Kidney (tissue), 13 donors: ENCODE measurements at regions not wholly inside any gene's neighbourhood (a gene's known extent, or its start where the extent isn't known, plus 50 kb on each side); places are given as distances from the start of the nearest gene placed in this dataset.

Source experiments
- DNase-seq, 5 donors: peaks; one replicate each; pipeline ENCODE4 v3.0.0-alpha.2; 2013 to 2020
- FAIRE-seq: peaks from 2 replicates; lab custom pipeline; 2012; peaks lifted over from hg19 to GRCh38; lab: Jason Lieb, UNC
- H3K27ac ChIP-seq, 2 donors: one replicate each; pipeline ENCODE4 v1.7.0; 2013; ENCODE audit warnings: low read depth in 2 of 2, low read length in 2 of 2, inconsistent platforms in 1 of 2
- H3K27me3 ChIP-seq: one replicate; pipeline ENCODE4 v1.7.1; 2013; ENCODE audit warnings: low read length, inconsistent platforms; ENCODE audit not compliant: control insufficient read depth, insufficient read depth
- H3K36me3 ChIP-seq, 3 donors: one replicate each; pipeline versions ENCODE4 v1.7.0 to v1.7.1; 2013; ENCODE audit warnings: low read length in 3 of 3, control low read depth in 1 of 3, inconsistent platforms in 1 of 3; ENCODE audit not compliant: insufficient read depth in 3 of 3, control insufficient read depth in 2 of 3
- H3K4me1 ChIP-seq, 3 donors: one replicate each; pipeline versions ENCODE4 v1.7.0 to v1.7.1; 2013; ENCODE audit warnings: low read length in 3 of 3, inconsistent platforms in 1 of 3, low read depth in 1 of 3; ENCODE audit not compliant: control insufficient read depth in 2 of 3, insufficient read depth in 2 of 3
- H3K4me3 ChIP-seq, 3 donors: one replicate each; pipeline versions ENCODE4 v1.7.0 to v1.8.1; 2013; ENCODE audit warnings: low read length in 3 of 3, control low read depth in 1 of 3, inconsistent platforms in 1 of 3
- H3K9ac ChIP-seq, 3 donors: one replicate each; pipeline versions ENCODE4 v1.7.0 to v1.7.1; 2013; ENCODE audit warnings: low read length in 3 of 3, control low read depth in 1 of 3, inconsistent platforms in 1 of 3
- H3K9me3 ChIP-seq, 3 donors: one replicate each; pipeline versions ENCODE4 v1.7.0 to v1.7.1; 2013; ENCODE audit warnings: low read length in 3 of 3, control low read depth in 1 of 3, inconsistent platforms in 1 of 3; ENCODE audit not compliant: control insufficient read depth in 2 of 3, insufficient read depth in 1 of 3
- intact Hi-C: fragments of 100-400 bp; cut with DNase I; formaldehyde crosslinking; loops from one replicate; pipeline ENCODE4 v1.11.1; 2022
- TF ChIP-seq, protein P1 (sequence below): IDR thresholded peaks from 3 replicates; pipeline ENCODE4 v1.5.1; 2012; ENCODE audit warnings: mild to moderate bottlenecking, moderate library complexity, borderline replicate concordance; ENCODE audit not compliant: insufficient read depth; ENCODE audit errors: extremely low read depth
- donor health status: control.
- donor health status: control.
- donor health status: control.
- donor health status: control.
- donor health status: control.
- donor health status: DM: yes; HTN: yes; CAD: no.
- donor health status: Normal renal cell carcinoma (clear cell type).

DNA sequence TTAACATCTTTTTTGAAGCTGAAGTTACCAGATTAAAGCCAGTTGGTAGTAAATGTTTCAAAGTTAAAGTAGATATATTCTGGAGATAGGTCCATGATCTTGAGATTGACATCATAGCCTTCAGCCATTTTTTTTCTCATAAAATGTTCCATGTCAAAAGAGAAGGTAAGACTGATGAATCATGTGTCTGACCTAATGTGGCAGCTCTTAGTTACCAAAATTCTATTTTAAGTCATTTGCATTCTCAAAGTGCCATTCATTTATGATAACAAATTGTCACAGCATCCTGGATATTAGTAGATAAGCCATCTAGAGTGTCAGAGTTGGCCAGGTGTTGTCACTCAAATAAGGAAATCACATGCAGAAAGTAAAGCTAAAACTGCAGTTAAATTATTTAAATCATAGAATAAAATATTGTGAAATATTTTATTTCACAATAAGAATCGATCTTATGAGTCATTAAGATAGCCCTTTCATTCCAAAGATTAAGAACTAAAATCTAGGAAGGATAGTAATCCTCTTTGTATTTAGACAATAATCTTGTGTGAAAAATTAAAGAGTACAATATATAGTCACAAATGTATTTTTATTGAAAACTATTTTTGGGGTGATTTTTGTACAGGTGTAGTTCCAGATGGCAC lies 65.7 kb upstream of the ADAD1 start:
- DNase-seq (no peak), FAIRE-seq (peak; percentile 27)
- Histone ChIP-seq H3K27ac (no peak overlapping the region), H3K9ac (no peak overlapping the region), H3K36me3 (peaks cover 6 to 33% (median 20%) of the 10 kb centered on the region in 3 donors), H3K4me3 (no peak overlapping the region), H3K27me3 (no peaks in the 10 kb centered on the region), H3K4me1 (no peaks in the 10 kb centered on the region), H3K9me3 (no peaks in the 10 kb centered on the region)
- TF ChIP-seq, protein P1, sequence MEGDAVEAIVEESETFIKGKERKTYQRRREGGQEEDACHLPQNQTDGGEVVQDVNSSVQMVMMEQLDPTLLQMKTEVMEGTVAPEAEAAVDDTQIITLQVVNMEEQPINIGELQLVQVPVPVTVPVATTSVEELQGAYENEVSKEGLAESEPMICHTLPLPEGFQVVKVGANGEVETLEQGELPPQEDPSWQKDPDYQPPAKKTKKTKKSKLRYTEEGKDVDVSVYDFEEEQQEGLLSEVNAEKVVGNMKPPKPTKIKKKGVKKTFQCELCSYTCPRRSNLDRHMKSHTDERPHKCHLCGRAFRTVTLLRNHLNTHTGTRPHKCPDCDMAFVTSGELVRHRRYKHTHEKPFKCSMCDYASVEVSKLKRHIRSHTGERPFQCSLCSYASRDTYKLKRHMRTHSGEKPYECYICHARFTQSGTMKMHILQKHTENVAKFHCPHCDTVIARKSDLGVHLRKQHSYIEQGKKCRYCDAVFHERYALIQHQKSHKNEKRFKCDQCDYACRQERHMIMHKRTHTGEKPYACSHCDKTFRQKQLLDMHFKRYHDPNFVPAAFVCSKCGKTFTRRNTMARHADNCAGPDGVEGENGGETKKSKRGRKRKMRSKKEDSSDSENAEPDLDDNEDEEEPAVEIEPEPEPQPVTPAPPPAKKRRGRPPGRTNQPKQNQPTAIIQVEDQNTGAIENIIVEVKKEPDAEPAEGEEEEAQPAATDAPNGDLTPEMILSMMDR, result no peak
- intact Hi-C loops, result no loop called here

DNA sequence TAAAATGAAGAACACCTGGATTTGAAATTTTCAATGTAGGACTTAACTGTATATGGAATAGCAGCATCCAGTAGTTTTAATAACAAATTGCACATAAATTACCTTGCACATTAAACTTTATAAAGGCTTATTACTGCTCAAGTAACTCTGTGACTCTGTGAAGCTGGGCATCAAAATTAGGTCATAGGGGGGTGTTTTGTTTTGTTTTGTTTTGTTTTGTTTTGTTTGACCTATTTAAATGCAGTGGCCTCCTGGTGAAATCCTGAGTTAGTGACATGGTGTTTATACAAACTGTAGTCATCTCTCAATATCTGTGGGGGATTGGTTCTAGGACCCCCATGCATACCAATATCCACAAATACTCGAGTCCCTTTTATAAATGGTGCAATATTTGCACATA lies 51.9 kb upstream of the ADAD1 start:
- intact Hi-C loops, result no loop called here
- peaks cover 3 to 36% (median 6%) of the 10 kb centered on the region in 3 donors for H3K36me3 ChIP-seq
- TF ChIP-seq, protein P1, result no peak
- H3K9ac ChIP-seq, result no peak overlapping the region
- FAIRE-seq (no peak), DNase-seq (no peak)
- H3K4me1 ChIP-seq, result no peaks in the 10 kb centered on the region
- no peaks in the 10 kb centered on the region for H3K9me3 ChIP-seq
- no peak overlapping the region for H3K27ac ChIP-seq
- H3K4me3 ChIP-seq, result no peak overlapping the region
- H3K27me3 ChIP-seq, result no peaks in the 10 kb centered on the region

DNA sequence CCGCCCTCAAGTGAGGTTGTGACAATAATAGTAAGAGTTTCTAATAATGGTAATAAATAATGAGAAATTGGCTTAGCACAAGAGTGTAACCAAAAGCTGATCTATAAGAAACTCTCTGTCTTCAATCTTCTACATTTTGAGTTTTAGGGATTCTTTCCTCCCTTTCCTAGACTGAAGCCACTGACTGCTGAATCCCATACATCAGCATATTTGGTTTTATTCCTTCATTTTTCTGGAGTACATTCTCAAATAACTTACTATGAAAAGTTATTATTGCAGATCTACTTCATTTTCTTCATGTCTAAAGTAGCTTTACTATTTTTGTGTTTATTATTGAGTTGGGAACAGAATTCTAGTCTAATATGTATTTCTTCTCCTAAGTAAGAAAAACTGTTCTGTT lies 49.9 kb upstream of the ADAD1 start:
- no peak for FAIRE-seq
- Histone ChIP-seq H3K27ac (no peak overlapping the region), H3K9ac (no peak overlapping the region), H3K4me1 (no peaks in the 10 kb centered on the region), H3K4me3 (no peak overlapping the region), H3K27me3 (no peaks in the 10 kb centered on the region), H3K36me3 (peaks cover 5 to 32% (median 6%) of the 10 kb centered on the region in 3 donors), H3K9me3 (no peaks in the 10 kb centered on the region)
- no peak for DNase-seq
- intact Hi-C loops, result no loop called here
- TF ChIP-seq, protein P1, result no peak
